HuH-7.5 (cell line): ENCODE measurements at regions not wholly inside any gene's neighbourhood (a gene's known extent, or its start where the extent isn't known, plus 50 kb on each side); places are given as distances from the start of the nearest gene placed in this dataset.

Experiments used
- DNase-seq: peaks from one replicate; pipeline ENCODE4 v3.0.0; 2011; ENCODE audit warnings: low spot score

DNA sequence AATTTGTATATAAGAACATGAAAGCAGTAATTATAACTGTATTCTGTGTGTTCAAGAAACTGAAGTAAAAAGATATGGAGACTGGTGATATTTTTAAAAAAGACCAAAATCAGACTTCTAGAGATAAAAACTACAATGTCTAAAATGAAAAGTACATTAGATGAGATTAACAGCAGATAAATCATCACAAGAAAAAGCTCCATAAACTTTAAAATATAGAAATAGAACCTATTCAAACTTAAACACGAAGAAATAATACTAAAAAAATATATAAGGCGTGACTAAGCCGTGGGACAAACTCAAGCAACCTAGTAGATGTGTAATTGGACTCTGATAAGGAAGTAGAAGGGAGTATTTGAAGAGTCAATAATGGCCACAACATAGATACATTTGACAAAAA lies 189.1 kb upstream of the ZMIZ1 start:
- DNase-seq: no peak

DNA sequence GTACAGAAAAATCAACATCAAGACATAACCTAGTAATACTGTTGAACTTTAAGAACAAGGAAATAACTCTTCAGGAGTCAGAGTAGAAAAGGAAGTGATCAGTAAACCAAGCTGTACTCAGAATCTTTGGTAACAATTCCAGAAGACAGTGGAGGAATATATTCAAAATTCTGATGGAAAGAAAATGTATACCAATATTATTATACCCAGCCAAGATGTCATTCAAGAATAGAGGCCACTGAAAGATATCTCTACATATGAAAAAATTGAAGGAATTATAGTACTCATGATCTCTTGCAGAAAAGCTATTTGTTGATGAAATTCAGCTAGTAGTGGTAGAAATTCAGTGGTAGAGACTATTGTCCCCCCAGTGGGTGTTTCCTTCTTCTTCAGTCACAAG lies 182.6 kb upstream of the ZMIZ1 start:
- no peak for DNase-seq

DNA sequence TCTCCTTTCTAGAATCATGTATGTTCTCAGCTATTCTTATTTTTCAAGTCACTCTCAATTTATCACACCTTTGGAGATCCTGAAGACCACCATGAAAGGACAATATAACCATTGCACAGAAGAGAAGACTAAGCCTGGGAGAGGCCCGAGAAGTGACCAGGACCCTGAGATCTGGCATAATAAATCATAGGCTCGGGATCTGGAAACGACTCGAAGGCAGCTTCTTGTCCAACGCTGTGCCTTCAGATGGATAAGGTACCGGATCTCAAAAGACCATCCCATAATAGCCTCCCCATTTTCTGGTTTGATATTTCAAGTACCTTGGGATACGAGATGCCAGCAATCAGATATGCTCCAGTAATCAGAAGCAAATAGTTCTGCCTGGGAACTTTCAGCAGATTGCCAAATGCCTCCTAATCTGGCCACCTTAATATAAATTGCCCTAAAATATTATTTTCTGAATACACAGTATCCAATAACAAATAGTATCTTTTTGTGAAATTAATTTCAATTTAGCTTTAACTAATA lies 179.2 kb upstream of the ZMIZ1 start:
- DNase-seq: no peak

DNA sequence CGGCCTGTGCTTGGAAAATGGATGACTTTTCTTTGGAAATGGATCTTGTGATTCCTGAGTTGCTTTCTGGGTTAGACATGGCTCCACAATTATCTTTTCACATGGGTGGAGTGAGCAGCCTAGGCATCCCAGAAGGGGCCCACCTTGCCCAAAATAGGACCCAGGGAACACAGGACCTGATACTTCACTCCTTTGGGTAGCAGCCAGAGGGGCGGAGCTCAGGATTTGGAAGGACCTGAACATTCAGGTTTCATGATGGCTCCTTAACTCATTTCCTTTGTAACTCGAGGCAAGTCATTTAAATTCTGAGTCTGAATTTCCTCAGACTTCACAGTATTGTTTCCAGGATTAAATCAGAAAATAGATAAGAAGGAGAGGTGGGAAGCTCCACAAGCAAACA lies 178.3 kb upstream of the ZMIZ1 start:
- DNase-seq: no peak

DNA sequence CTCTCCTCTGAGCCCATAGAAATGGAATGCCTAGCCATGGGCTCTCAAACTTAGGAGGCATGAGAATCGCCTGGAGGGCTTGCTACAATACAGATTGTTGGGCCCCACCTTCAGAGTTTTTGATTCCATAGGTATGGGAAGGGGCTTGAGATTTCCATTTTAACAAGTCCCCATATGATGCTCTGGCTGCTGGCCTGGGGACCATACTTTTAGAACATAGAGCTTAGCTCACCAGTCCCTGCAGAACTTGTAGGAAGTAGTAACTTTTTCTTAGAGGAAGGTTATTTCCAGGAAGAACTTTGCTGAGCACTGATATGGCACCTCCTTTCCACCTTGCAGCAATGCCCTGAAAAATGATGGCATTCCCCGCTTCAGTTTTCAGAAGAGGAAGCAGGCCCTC lies 177.0 kb upstream of the ZMIZ1 start:
- no peak for DNase-seq

DNA sequence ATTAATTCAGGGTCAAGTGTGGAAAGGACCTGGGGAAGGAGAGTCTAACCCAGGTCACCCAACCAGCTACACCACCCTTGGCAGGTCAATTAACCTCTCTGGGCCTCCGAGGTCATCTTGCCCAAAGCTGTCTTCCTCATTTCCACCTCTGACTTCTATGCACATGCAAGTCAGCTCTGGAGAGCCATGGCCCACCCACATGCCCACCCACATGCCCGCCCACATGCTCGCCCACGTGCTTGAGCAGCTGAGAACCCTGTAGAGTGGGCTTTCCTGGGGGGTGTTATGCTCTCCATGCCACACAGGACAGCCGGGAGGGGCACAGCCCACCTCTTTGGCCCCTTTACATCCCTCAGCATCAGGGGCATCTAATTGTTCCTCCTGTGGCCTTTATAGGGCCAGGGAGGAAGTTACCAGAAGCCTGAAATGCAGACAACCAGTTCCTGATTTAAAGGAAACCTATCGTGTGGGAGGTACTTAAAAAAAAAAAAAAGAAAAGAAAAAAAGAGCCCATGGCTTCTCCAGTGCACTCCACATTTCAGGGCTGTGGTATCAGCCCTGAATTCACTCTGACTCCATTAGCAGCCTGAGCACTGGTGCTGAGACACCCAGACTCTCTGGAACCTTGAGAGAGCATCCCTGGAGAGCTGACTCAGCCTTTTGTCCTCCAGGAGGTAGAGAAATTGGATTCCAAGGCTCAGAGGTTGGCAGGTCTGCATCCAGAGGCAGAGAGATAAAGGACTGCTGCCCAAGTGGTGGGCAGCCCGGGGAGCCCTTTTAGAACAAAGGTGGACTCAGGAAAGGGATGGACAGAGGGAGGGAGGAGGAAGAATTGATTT lies 176.2 kb upstream of the ZMIZ1 start:
- no peak for DNase-seq

DNA sequence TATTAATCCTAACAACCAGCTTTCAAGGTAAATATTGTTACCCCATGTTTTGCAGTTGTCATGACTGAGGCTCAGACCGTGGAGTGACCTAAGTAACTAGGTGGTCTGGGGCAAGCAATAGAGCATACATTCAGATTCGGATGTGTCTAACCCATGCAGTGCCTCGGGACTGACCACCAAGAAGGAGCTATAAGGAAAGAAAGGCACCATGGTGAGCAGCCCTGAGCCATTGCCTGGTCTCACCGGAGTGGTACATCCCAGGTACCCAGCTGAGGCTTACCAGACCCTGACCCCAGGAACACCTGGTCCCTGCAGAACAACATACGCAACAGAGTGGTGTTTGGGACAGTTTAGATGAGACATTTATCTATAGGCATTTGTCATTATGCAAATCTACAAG lies 175.5 kb upstream of the ZMIZ1 start:
- no peak for DNase-seq

DNA sequence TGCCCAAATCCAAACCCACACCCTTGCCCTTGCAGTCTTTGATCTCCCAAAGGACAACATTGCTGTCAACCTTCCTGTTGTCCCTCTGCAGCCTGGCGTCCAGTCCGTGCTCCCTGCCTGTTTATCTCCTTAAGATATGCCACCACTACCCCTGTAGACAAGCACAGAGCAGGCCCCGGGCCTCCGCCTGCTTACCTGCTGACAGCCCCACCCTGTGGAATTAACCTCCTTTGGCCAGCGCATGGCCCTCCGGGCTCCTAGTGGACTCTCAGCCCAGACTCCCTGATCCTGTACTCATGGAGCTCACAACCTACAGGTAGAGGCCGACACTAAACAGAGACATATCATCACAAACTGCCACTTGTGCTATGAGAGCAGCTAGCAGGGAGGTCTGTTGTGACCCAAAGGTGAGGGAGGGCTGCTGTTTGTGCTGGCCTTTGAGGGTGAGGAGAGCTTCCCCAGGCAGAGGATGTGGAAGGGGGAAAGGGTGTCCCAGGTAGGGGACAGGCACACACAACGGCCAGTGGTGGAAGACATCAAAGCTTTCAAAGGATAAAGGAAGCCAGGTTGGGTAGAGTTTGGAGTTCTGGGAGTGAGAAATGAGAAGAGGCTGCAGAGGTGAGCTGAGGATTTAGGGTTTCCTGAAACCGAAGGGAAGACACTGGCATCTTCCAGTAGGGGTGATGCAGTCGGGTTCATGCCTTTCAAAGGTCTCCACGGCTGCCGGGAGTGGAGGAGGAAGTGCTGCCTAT lies 174.5 kb upstream of the ZMIZ1 start:
- DNase-seq: no peak

DNA sequence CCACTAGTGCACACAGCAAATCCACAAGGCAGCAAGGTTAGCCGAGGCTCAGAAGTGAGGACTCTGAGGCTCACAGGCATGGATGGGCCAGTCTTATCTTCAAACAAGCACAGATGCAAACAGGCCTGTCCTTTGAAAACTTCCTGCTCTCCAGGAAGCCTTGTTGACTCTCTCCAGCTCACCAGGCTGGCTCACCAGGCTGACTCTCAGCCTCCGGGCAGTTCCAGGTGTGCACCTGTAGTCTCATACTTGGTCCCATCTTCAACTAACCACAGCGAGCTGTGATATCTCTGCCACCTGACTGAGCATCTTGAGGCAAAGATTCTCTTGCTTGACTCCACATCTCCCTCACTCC lies 173.9 kb upstream of the ZMIZ1 start:
- DNase-seq: no peak

DNA sequence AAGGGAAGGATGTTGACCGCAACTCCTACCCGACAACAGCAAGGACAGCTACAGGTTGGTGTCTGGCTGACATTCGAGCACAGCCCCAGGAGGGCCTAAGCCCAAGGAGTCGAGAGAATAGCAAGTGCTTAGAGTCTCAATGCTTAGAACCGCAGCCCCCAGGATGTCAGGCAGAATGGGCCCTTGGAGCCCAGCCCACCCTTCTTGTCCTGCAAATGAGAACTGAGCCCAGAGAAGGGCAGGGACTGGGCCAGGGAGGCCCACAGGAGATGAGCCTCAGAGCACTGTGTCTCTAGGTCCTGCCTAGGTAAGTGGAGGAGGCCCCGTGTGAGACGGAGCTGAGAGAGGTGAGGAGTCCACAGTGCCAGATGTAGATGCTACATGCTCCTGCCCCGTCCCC lies 173.3 kb upstream of the ZMIZ1 start:
- DNase-seq: no peak

DNA sequence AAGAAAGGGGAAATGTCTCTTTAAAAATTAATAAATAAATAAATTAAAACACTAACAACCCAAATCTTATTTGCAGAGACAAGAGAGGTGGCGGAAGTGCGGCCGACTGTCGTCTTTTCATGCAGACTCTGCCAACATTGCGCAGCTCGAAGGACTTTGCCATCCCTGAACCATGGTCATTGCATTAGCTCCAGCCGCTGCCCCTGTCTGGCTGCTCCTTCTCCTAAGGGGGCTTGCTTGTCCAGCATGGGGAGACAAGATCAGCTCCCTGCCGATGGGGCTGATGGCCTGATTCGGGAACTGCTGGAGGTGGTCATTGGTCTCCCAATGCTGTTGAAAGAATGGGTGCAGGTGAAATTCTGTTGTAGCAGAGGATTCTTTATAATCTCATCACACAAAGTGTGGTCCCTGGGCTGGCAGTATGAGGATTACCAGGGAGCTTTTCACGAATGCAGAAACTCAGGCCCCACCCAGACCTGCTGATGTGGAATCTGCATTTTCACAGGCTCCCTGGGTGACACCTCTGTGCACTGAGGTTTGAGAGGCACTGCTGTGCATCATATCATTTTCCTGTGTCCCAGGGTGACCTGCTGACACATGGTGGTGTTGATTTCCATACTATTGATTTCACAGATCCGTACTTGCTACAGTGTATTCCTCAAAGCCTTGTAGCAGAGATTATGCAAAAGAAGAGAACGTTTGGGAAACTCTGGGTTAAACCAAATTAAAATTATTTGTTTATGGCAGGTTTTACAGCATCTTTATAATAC lies 172.4 kb upstream of the ZMIZ1 start:
- no peak for DNase-seq

DNA sequence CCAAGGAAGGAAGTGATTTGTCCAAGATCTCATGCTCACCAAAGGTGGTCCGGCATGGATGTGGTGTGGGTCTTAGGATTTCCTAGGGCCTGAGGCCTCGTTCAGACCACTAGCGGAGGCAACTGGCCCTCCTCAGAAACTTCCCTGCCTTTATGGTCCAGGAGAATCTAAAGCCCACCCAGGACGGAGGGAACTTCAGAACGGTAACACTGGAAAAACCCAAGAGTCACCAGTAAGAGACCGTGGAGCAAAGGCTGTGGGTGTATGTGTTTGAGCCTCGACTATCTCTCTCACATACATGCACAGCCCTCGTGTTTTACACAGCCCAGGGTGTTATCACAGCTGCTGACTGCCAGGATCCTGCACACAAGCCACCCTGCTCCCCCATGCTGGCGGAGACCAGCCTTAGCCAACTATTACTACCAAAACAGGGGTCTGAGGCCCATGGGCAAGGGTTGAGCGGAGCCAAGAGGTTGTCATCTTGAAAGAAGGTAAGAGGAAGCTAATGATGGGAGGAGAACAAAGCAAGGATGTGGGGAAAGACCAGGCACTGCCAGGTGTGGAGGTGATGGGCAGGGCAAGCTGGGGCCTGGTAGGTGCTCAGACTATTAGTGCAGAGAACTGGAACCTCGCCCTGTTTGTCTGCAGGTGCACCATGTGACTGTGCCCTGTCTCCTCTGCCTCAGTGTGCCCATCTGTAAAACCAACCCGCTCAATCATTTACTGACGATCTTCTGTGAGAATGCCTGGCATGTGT lies 170.2 kb upstream of the ZMIZ1 start:
- no peak for DNase-seq

DNA sequence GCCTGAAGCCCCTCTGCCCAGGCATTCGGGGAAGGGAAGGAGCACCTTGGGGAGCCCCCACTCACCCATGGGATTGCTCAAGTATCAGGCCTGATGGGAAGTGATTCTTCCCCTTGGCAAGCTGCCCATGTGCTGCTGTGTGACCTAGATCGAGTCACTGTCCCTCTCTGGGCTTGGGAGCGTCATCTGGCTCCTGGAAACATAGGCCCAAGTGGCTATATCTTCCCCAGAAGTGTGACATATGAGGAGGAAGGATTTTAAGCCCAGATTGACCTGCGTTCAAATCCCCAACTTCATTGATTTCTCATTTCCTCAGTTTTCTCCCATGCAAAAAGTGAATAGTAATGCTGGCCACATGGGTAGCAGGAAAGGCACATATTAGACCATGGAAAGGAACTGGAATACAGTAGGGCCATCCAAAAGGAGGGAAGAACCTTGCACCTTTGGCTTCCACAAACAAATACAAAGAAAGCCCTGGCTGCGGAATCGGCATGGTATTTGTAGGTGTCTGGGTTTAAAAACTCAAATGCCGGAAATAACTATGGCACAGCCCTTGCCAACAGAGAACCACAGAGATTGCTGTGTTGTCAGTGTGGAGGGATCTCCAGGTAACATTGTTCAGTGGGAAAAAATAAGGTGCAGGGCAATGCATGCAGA lies 169.5 kb upstream of the ZMIZ1 start:
- DNase-seq: no peak

DNA sequence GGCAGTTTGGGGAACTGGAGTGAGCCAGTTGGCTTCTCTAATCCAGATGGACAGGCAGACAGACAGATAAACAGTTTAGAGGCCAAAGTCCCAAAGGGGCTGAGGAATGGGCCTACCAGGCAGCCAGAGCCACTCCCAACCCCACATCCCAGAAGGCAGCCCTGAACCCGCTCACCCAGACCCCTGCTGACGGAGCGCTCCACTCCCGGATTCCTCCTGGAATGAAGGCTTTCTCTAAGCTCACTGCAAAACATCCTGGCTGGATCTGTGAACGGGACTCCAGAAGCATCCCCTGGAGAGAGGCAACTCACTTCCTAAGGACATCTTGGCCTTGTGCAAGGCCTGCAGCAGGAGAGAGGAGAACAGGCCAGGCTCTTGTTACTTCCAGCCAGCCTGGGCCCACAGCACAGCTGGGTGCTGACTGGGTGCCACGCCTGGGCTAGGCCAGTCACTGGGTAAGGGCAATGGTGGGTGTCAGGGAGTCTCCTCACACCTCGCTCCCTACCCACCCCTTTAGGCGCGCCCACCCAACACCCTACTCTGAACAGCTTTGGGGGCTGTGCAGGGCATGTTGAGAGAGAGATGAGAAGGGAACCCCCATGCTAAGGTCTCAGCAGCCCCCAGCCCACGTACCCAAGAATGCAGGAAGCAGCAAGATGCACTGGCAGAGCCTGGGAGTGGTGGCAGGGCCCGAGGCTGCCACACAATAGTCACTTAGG lies 168.6 kb upstream of the ZMIZ1 start:
- DNase-seq: no peak

DNA sequence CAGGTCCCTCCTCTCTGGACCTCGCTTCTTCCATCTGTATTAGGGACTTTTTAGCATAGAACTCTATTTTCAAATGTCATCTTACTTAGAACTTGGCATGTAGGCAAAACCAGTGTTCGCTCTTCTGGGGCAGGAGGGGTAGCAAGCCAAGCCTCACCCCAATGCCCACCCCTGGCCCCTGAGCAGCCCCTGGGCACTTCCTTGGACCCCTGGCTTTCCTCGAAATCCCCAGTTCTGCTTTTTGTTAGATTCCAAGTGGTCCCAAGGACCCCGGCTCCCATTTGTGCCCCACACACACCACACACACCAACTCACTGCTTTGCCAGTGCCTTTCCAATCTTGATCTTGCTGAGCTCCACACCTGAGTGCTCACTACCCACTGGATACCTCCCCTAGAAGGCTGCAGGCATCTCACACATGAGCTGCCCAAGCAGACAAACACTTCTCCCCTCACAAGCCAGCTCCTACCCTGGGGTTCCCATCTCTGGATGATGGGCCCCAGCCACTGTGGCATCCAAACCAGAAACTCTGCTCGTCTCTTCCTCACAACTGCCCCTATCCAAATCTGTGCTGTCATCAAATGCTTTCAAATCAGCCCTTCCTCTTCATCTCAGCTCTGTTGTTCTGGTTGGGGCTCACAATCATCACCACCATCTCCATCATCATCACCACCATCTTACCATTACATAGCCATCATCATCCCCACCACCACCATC lies 167.9 kb upstream of the ZMIZ1 start:
- no peak for DNase-seq

DNA sequence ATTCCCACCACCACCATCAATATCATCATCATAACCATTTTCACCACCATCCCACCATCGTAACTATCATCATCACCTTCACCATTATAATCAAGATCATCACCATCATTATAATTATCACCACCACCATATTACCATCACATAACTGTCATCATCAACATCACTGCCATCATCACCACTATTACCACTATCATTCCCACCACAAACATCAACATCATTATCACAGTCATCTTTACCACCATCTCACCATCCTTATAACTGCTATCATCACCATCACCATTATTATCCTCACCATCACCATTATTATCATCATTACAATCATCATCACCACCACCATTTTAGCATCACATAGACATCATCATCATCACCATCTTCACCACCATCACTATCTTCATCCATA lies 167.1 kb upstream of the ZMIZ1 start:
- DNase-seq: no peak

DNA sequence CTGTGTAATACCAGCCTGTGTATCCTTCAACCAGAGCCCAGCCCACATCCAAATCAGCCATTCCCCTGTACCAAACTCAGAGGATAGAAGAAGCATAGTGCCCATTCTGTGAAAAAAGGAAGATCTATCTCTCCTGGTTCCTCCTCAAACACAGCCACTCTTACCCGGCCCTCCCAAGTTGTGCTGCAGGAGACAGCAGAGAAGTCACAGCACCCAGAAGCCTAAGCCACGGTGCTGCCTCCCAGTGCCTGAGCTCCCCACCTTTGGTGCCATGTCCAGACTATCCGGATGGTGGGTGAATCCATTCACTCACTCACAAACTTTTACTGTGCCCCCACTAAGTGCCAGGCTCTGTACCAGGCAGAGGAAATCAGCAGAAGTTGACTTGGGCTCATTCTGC lies 166.0 kb upstream of the ZMIZ1 start:
- no peak for DNase-seq

DNA sequence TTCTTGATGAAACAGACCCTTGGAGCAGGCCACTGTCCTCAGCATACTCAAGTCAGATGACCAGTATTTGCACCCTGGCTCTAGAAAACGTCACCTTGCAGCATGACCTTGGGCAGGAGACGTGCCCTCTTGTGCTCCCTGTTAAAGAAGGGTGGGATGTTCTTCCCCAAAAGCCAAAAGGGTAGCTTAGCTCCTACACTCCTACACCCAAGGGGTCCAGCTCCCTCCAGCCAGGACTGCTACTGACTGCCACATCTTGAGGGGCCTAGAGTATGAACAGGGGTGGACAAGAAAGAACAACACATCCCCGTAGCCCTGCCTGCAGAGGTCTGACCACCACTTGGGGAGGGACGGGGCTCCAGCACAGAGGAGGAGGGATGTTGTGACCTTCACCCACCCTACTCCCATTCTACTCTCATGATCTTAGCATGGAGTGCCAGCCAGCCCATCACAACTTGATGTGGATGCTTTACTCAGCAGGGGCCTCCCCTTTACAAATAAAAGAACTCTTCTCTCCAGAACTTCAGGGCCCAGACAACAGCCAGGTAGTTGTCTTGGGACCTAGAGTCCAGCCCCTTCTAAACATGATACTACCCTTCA lies 165.3 kb upstream of the ZMIZ1 start:
- DNase-seq: no peak

DNA sequence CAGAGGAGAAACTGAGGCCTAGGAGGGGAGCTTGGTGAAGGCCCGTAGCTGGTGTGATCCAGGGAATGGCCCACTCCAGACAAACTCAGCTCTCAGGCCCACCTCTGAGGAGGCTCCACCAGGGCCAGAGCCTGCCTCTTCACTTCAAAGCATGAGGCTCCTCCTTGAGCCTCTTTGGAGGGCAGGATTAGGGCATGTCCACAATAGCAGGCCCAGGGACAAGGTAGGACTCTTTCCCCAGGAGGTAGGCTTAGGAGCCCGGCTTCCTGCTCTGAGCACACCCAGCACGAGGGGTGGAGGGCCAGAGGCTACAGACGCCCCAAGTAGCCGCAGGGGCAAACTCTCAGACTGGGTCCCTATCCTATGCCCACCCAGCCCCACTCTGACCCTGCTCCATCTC lies 164.6 kb upstream of the ZMIZ1 start:
- no peak for DNase-seq
